Cardiac muscle cell (in vitro differentiated cells and primary cell): ENCODE measurements at regions not wholly inside any gene's neighbourhood (a gene's known extent, or its start where the extent isn't known, plus 50 kb on each side); places are given as distances from the start of the nearest gene placed in this dataset.

ENCODE experiments used
- DNase-seq, 2 donors: peaks; one replicate each; pipeline versions ENCODE4 v3.0.0 to v3.0.0-alpha.2; 2010 to 2017; ENCODE audit warnings: low read depth in 1 of 2, low spot score in 1 of 2
- H3K27ac ChIP-seq: fragments of 200-600 bp; sonication (generic); 2 replicates; pipeline ENCODE4 v1.5.1; 2016
- H3K27me3 ChIP-seq: fragments of 200-600 bp; sonication (generic); 2 replicates; pipeline ENCODE4 v1.6.0; 2016; ENCODE audit warnings: control low read depth
- H3K36me3 ChIP-seq: fragments of 200-600 bp; sonication (generic); 2 replicates; pipeline ENCODE4 v1.5.1; 2016; ENCODE audit warnings: control low read depth
- H3K4me1 ChIP-seq: fragments of 200-600 bp; sonication (generic); 2 replicates; pipeline ENCODE4 v1.8.1; 2017; ENCODE audit warnings: low read depth, mild to moderate bottlenecking, mixed run types
- H3K4me3 ChIP-seq: fragments of 200-600 bp; sonication (generic); 2 replicates; pipeline ENCODE4 v1.5.1; 2016; ENCODE audit warnings: mild to moderate bottlenecking
- H3K9me3 ChIP-seq: fragments of 200-600 bp; sonication (generic); 2 replicates; pipeline ENCODE4 v1.5.1; 2017; ENCODE audit warnings: low read depth, mild to moderate bottlenecking, control low read depth
- CTCF ChIP-seq: IDR thresholded peaks from 2 replicates; pipeline ENCODE4 v1.5.1; 2012; ENCODE audit warnings: low read depth, mild to moderate bottlenecking, low read length

DNA sequence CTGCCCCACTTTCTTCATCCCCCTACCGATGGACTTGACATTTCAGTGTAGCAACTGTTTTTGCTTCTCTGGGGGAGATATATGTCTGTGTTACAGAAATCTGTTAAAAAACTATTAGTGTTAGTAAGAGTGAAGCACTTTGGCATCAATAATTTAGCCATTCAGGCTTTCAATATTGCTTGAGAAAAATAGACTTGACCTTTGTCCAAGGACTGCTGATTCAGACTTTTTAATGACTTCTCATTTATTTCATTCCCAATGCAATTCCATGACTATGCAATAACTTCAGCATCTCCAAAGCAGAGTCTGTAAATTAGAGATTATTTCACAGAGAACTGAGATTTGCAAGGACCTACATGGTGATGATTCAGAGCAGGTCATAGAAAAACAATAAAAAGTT lies 104.1 kb upstream of the SPEF2 start:
- no peak for TF ChIP-seq CTCF
- no peak overlapping the region for H3K27ac ChIP-seq
- no peak for DNase-seq

GRCh38 chr5:35502206-35502605 lies 115.5 kb upstream of the SPEF2 start:
- no peaks in the 10 kb centered on the region for H3K27me3 ChIP-seq
- H3K9me3 ChIP-seq, result no peaks in the 10 kb centered on the region
- no peaks in the 10 kb centered on the region for H3K36me3 ChIP-seq
- DNase-seq, result no peak
- H3K4me1 ChIP-seq, result no peaks in the 10 kb centered on the region
- no peak overlapping the region for H3K4me3 ChIP-seq
- no peak overlapping the region for H3K27ac ChIP-seq
- TF ChIP-seq CTCF, result no peak

More for the DNA sequence above, 104.1 kb upstream of the SPEF2 start:
- Histone ChIP-seq H3K27me3 (no peaks in the 10 kb centered on the region), H3K4me3 (no peak overlapping the region), H3K36me3 (no peaks in the 10 kb centered on the region), H3K4me1 (no peaks in the 10 kb centered on the region), H3K9me3 (no peaks in the 10 kb centered on the region)

DNA sequence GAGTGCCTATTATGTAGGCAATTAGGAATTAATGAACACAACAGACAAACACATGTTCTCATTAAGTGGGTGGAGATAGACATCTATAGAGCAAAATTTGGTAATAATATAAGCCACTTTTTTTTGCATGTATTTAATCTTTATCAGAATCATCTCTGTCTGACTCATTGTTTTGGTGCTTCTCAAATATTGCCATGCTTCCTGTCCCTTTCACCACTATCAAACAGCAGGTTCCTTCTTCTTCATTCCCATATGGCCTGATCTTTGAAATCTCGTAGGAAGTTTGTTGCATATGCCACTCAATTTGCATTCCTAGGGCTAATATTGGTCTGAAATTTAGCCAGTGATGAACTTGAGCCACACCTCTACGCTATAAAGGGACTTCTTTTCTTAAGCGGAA lies 128.9 kb upstream of the SPEF2 start:
- no peak for TF ChIP-seq CTCF
- peaks cover 22% of the 10 kb centered on the region for H3K4me1 ChIP-seq
- no peak for DNase-seq
- H3K4me3 ChIP-seq, result no peak overlapping the region
- H3K9me3 ChIP-seq, result no peaks in the 10 kb centered on the region
- no peaks in the 10 kb centered on the region for H3K27me3 ChIP-seq
- no peak overlapping the region for H3K27ac ChIP-seq
- no peaks in the 10 kb centered on the region for H3K36me3 ChIP-seq

DNA sequence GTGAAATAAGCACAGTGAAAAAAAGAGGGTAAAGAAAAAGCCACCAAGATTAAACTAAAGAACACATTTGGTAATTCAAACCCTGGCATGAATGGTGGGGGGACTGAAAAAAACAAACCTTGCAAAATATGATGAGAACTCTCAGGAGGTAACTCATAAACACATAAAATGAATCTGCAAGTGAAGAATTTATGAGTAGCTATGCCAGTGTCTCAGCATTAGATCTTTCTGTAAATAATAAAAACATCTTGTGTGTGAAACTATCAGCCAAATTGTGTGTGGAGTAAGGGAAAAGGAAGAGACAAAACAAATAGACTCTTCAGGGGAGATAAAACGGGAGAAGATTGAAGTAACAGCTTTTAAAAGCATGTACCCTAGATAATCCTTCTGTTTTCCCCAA lies 129.6 kb upstream of the SPEF2 start:
- TF ChIP-seq CTCF, result no peak
- H3K9me3 ChIP-seq, result no peaks in the 10 kb centered on the region
- H3K4me3 ChIP-seq, result no peak overlapping the region
- peak overlapping the region; percentile 4 for H3K27ac ChIP-seq
- no peaks in the 10 kb centered on the region for H3K36me3 ChIP-seq
- no peak for DNase-seq
- no peaks in the 10 kb centered on the region for H3K27me3 ChIP-seq
- H3K4me1 ChIP-seq, result peaks cover 24% of the 10 kb centered on the region

DNA sequence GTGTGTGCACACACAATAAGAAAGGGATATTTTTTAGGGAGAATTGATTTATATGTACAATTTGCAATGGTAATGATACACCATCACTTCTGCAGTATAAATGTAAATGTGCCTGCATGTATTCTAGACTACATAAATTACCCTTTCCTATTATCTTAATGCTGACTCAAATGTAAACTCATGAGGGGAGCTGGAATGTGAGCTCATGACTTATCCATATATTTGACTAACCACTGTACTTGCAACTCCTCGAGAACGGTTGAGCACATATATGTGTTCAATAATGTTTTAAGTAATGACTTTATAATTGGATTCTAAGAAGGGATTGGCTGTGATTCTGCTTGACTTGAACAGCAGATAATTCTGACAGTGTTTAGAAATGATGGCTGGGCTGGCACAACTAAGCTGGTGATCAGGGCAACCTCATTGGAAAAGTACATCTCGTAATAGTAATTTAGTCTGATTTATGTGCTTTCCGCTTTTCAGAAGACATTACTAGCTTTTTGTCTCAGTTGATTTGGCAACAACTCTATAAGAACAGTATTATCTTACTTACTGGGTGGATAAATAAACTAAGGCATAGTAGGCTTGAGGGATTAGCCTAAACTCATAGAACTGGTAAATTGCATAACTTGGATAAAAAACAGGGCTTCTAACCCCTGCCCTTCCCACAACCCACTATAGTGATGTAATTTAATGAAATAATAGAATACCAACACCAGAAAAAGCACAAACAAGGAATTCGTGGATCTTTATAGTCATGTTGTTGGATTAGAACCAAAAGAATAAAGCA lies 130.2 kb upstream of the SPEF2 start:
- no peaks in the 10 kb centered on the region for H3K27me3 ChIP-seq
- no peak overlapping the region for H3K27ac ChIP-seq
- DNase-seq, result peak in 1 of 2 donors; percentile 6
- H3K9me3 ChIP-seq, result no peaks in the 10 kb centered on the region
- TF ChIP-seq CTCF, result no peak
- H3K36me3 ChIP-seq, result no peaks in the 10 kb centered on the region
- no peak overlapping the region for H3K4me3 ChIP-seq
- H3K4me1 ChIP-seq, result peaks cover 24% of the 10 kb centered on the region

GRCh38 chr5:35485487-35485886 lies 132.2 kb upstream of the SPEF2 start:
- no peak for TF ChIP-seq CTCF
- Histone ChIP-seq H3K9me3 (no peaks in the 10 kb centered on the region), H3K4me1 (peaks cover 24% of the 10 kb centered on the region)

More at GRCh38 chr5:35485487-35485886, 132.2 kb upstream of the SPEF2 start:
- Histone ChIP-seq H3K36me3 (no peaks in the 10 kb centered on the region), H3K4me3 (no peak overlapping the region), H3K27me3 (no peaks in the 10 kb centered on the region), H3K27ac (no peak overlapping the region)
- DNase-seq, result no peak
